Transverse colon (tissue), 4 donors: ENCODE measurements at regions not wholly inside any gene's neighbourhood (a gene's known extent, or its start where the extent isn't known, plus 50 kb on each side); places are given as distances from the start of the nearest gene placed in this dataset.

ENCODE experiments used
- CTCF ChIP-seq, 5 experiments: fragments of 200-600 bp in 3 of 5; fragments of 450-650 bp in 2 of 5; sonication (generic) in 3 of 5; IDR thresholded peaks; 1 replicate in 2 of 5; 2 replicates in 3 of 5; pipeline ENCODE4 v1.5.1; 2016 to 2017; ENCODE audit warnings: antibody characterized with exemption in 5 of 5, inconsistent platforms in 3 of 5, mild to moderate bottlenecking in 2 of 5, moderate library complexity in 1 of 5
- EP300 ChIP-seq: sonication (generic); formaldehyde crosslinking; IDR thresholded peaks from one replicate; pipeline ENCODE4 v1.6.1; 2017; ENCODE audit warnings: antibody characterized with exemption, low read depth
- POLR2A ChIP-seq: fragments of 450-650 bp; IDR thresholded peaks from one replicate; pipeline ENCODE4 v1.6.1; 2016; ENCODE audit warnings: antibody characterized with exemption, mild to moderate bottlenecking, moderate library complexity
- POLR2AphosphoS5 ChIP-seq, 3 donors: sonication (generic); formaldehyde crosslinking; IDR thresholded peaks; one replicate each; pipeline ENCODE4 v1.6.1; 2016; ENCODE audit warnings: antibody characterized with exemption in 3 of 3

DNA sequence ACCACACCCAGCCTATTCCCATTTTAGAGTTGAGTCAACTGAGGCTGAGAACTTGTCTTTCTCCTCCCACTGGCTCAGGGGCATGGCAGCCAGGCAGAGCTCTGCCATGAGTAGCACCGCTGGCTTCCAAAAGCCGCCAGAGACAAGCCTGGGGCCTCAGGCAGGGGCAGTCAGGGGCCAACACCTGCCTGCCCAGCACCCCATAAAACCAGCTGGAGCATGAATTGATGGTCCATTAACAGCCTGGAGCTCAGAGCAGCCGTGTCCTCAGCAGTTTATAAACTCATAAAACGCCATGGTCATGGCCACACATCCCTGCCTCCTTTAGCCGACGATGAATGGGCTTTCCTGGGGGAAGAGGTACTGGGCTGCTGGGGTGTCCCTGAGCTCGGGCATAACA lies 50.6 kb upstream of the PAX7 start:
- no peak for TF ChIP-seq CTCF (IDR thresholded peaks at IDR 0.05)
- no peak for TF ChIP-seq POLR2AphosphoS5 (IDR thresholded peaks at IDR 0.05)
- no peak for TF ChIP-seq EP300
- no peak for TF ChIP-seq POLR2A
